ENCODE measurements at regions not wholly inside any gene's neighbourhood (a gene's known extent, or its start where the extent isn't known, plus 50 kb on each side); places are given as distances from the start of the nearest gene placed in this dataset.

- H3K27ac Mint-ChIP-seq = peak overlapping the region; percentile 16; the same call in 1 of the 2 replicates
- no peak for TF ChIP-seq CTCF (IDR thresholded peaks at IDR 0.05)
- no peaks in the 10 kb centered on the region for H3K36me3 Mint-ChIP-seq (ENCODE audit: low read depth)
- H3K4me1 Mint-ChIP-seq (ENCODE audit: low read depth) = peaks cover 74% of the 10 kb centered on the region
- peaks cover 6% of the 10 kb centered on the region; the same call in 1 of the 2 replicates for H3K27me3 Mint-ChIP-seq (ENCODE audit: insufficient read depth)
- H3K9me3 Mint-ChIP-seq = no peaks in the 10 kb centered on the region
- DNase-seq = no peak
- H3K4me3 Mint-ChIP-seq = no peak overlapping the region; the same call in 1 of the 2 replicates
Measured at GRCh38 chr2:176565641-176566323, 296.5 kb downstream of the MTX2 start.

GRCh38 chr2:176566496-176566895 is 297.3 kb downstream of the MTX2 start:
- H3K27ac Mint-ChIP-seq = no peak overlapping the region; the same call in 1 of the 2 replicates
- DNase-seq = no peak
- H3K36me3 Mint-ChIP-seq (ENCODE audit: low read depth) = no peaks in the 10 kb centered on the region
- peaks cover 6% of the 10 kb centered on the region; the same call in 1 of the 2 replicates for H3K27me3 Mint-ChIP-seq (ENCODE audit: insufficient read depth)
- no peak overlapping the region for H3K4me3 Mint-ChIP-seq
- TF ChIP-seq CTCF (IDR thresholded peaks at IDR 0.05) = no peak
- H3K9me3 Mint-ChIP-seq = no peaks in the 10 kb centered on the region
- peaks cover 70% of the 10 kb centered on the region for H3K4me1 Mint-ChIP-seq (ENCODE audit: low read depth)

GRCh38 chr2:176566961-176567360 is 297.7 kb downstream of the MTX2 start:
- H3K36me3 Mint-ChIP-seq (ENCODE audit: low read depth) = no peaks in the 10 kb centered on the region
- H3K4me3 Mint-ChIP-seq = no peak overlapping the region; the same call in 1 of the 2 replicates
- TF ChIP-seq CTCF (IDR thresholded peaks at IDR 0.05) = no peak
- H3K27me3 Mint-ChIP-seq (ENCODE audit: insufficient read depth) = peaks cover 5% of the 10 kb centered on the region; the same call in 1 of the 2 replicates
- peak overlapping the region; percentile 24; the same call in 1 of the 2 replicates for H3K27ac Mint-ChIP-seq
- no peak for DNase-seq
- H3K4me1 Mint-ChIP-seq (ENCODE audit: low read depth) = peaks cover 70% of the 10 kb centered on the region
- no peaks in the 10 kb centered on the region for H3K9me3 Mint-ChIP-seq

GRCh38 chr2:176567361-176567760 is 298.1 kb downstream of the MTX2 start:
- H3K27me3 Mint-ChIP-seq (ENCODE audit: insufficient read depth) = peaks cover 4% of the 10 kb centered on the region; the same call in 1 of the 2 replicates
- DNase-seq = no peak
- H3K9me3 Mint-ChIP-seq = no peaks in the 10 kb centered on the region
- no peaks in the 10 kb centered on the region for H3K36me3 Mint-ChIP-seq (ENCODE audit: low read depth)
- H3K4me1 Mint-ChIP-seq (ENCODE audit: low read depth) = peaks cover 68% of the 10 kb centered on the region
- no peak for TF ChIP-seq CTCF (IDR thresholded peaks at IDR 0.05)
- peak overlapping the region; percentile 24; the same call in 1 of the 2 replicates for H3K27ac Mint-ChIP-seq
- no peak overlapping the region; the same call in 1 of the 2 replicates for H3K4me3 Mint-ChIP-seq

GRCh38 chr2:176569574-176569973 is 300.3 kb downstream of the MTX2 start:
- no peak overlapping the region for H3K4me3 Mint-ChIP-seq
- DNase-seq = no peak
- peaks cover 64% of the 10 kb centered on the region for H3K4me1 Mint-ChIP-seq (ENCODE audit: low read depth)
- H3K27me3 Mint-ChIP-seq (ENCODE audit: insufficient read depth) = peaks cover 4% of the 10 kb centered on the region; the same call in 1 of the 2 replicates
- no peak for TF ChIP-seq CTCF (IDR thresholded peaks at IDR 0.05)
- no peak overlapping the region for H3K27ac Mint-ChIP-seq
- H3K9me3 Mint-ChIP-seq = no peaks in the 10 kb centered on the region
- H3K36me3 Mint-ChIP-seq (ENCODE audit: low read depth) = no peaks in the 10 kb centered on the region
